NCI-H2171 treated with DMSO at 0.1 percent for 48 hours (cell line): ENCODE measurements at regions not wholly inside any gene's neighbourhood (a gene's known extent, or its start where the extent isn't known, plus 50 kb on each side); places are given as distances from the start of the nearest gene placed in this dataset.

Experiments
- DNase-seq: peaks from one replicate; lab custom pipeline; 2025; lab: John Stamatoyannopoulos, UW

GRCh38 chr4:115781528-115782146 is 668.2 kb upstream of the NDST4 start:
- DNase-seq, result no peak

GRCh38 chr4:115780835-115781234 is 667.4 kb upstream of the NDST4 start:
- DNase-seq, result no peak

GRCh38 chr4:115780268-115780667 is 666.8 kb upstream of the NDST4 start:
- DNase-seq, result no peak

GRCh38 chr4:115770046-115770543 is 656.7 kb upstream of the NDST4 start:
- peak; percentile 5 for DNase-seq

- no peak for DNase-seq
Measured at GRCh38 chr4:115769396-115769795, 656.0 kb upstream of the NDST4 start.

GRCh38 chr4:115763051-115763450 is 649.6 kb upstream of the NDST4 start:
- no peak for DNase-seq

- DNase-seq, result no peak
Measured at GRCh38 chr4:115759231-115759630, 645.8 kb upstream of the NDST4 start.

- DNase-seq, result no peak
Measured at GRCh38 chr4:115749404-115749803, 636.0 kb upstream of the NDST4 start.

- no peak for DNase-seq
Measured at GRCh38 chr4:115740806-115741205, 627.4 kb upstream of the NDST4 start.

GRCh38 chr4:115729739-115730266 is 616.4 kb upstream of the NDST4 start:
- no peak for DNase-seq

- DNase-seq, result no peak
Measured at GRCh38 chr4:115723621-115724020, 610.2 kb upstream of the NDST4 start.

- no peak for DNase-seq
Measured at GRCh38 chr4:115720611-115721010, 607.2 kb upstream of the NDST4 start.

GRCh38 chr4:115711575-115711974 is 598.2 kb upstream of the NDST4 start:
- no peak for DNase-seq

- DNase-seq, result no peak
Measured at GRCh38 chr4:115688961-115689360, 575.5 kb upstream of the NDST4 start.

GRCh38 chr4:115687052-115687755 is 573.8 kb upstream of the NDST4 start:
- DNase-seq, result no peak

- no peak for DNase-seq
Measured at GRCh38 chr4:115678425-115678941, 565.1 kb upstream of the NDST4 start.

GRCh38 chr4:115675719-115676118 is 562.3 kb upstream of the NDST4 start:
- no peak for DNase-seq

GRCh38 chr4:115674485-115674884 is 561.1 kb upstream of the NDST4 start:
- no peak for DNase-seq

GRCh38 chr4:115671581-115671980 is 558.2 kb upstream of the NDST4 start:
- no peak for DNase-seq

GRCh38 chr4:115670930-115671329 is 557.5 kb upstream of the NDST4 start:
- DNase-seq, result no peak

GRCh38 chr4:115668396-115668795 is 555.0 kb upstream of the NDST4 start:
- DNase-seq, result no peak

GRCh38 chr4:115664285-115664684 is 550.9 kb upstream of the NDST4 start:
- DNase-seq, result peak; percentile 1

- DNase-seq, result no peak
Measured at GRCh38 chr4:115660465-115660864, 547.0 kb upstream of the NDST4 start.
